ENCODE measurements at regions not wholly inside any gene's neighbourhood (a gene's known extent, or its start where the extent isn't known, plus 50 kb on each side); places are given as distances from the start of the nearest gene placed in this dataset.
A peak's percentile ranks its signal among the peaks of the same experiment; 100 is the strongest.
"Not testable (repeated sequence)": the region's sequence is repeated elsewhere in the genome, so short reads cannot be mapped to it uniquely, and the experiment has no call there.

GRCh38 chr17:77330602-77331081 lies 189.9 kb downstream of the SEC14L1 start:
- Histone ChIP-seq H3K36me3 (ENCODE audit: control insufficient read depth, insufficient read depth, low read length) (no peaks in the 10 kb centered on the region), H3K27me3 (ENCODE audit: control insufficient read depth, insufficient read depth, low read length) (no peaks in the 10 kb centered on the region), H3K9ac (ENCODE audit: low read length) (no peak overlapping the region), H3K4me3 (ENCODE audit: low read length) (no peak overlapping the region), H3K27ac (ENCODE audit: low read depth, low read length) (no peak overlapping the region), H3K4me1 (ENCODE audit: control insufficient read depth, insufficient read depth, low read length) (peaks cover 9% of the 10 kb centered on the region)

GRCh38 chr17:77331301-77331864 lies 190.6 kb downstream of the SEC14L1 start:
- H3K27me3 ChIP-seq (ENCODE audit: control insufficient read depth, insufficient read depth, low read length): no peaks in the 10 kb centered on the region
- no peaks in the 10 kb centered on the region for H3K36me3 ChIP-seq (ENCODE audit: control insufficient read depth, insufficient read depth, low read length)
- peak overlapping the region; percentile 42 for H3K27ac ChIP-seq (ENCODE audit: low read depth, low read length)
- no peak overlapping the region for H3K9ac ChIP-seq (ENCODE audit: low read length)
- H3K4me1 ChIP-seq (ENCODE audit: control insufficient read depth, insufficient read depth, low read length): peaks cover 3% of the 10 kb centered on the region
- peak overlapping the region; percentile 24 for H3K4me3 ChIP-seq (ENCODE audit: low read length)

- H3K4me1 ChIP-seq (ENCODE audit: control insufficient read depth, insufficient read depth, low read length): peaks cover 3% of the 10 kb centered on the region
- H3K36me3 ChIP-seq (ENCODE audit: control insufficient read depth, insufficient read depth, low read length): no peaks in the 10 kb centered on the region
- H3K27ac ChIP-seq (ENCODE audit: low read depth, low read length): no peak overlapping the region
- H3K9ac ChIP-seq (ENCODE audit: low read length): no peak overlapping the region
- H3K27me3 ChIP-seq (ENCODE audit: control insufficient read depth, insufficient read depth, low read length): no peaks in the 10 kb centered on the region
- no peak overlapping the region for H3K4me3 ChIP-seq (ENCODE audit: low read length)
Measured at GRCh38 chr17:77332034-77332971, 191.5 kb downstream of the SEC14L1 start.

GRCh38 chr17:77332981-77333685 lies 192.4 kb downstream of the SEC14L1 start:
- Histone ChIP-seq H3K27ac (ENCODE audit: low read depth, low read length) (no peak overlapping the region), H3K4me1 (ENCODE audit: control insufficient read depth, insufficient read depth, low read length) (peaks cover 3% of the 10 kb centered on the region), H3K27me3 (ENCODE audit: control insufficient read depth, insufficient read depth, low read length) (no peaks in the 10 kb centered on the region), H3K4me3 (ENCODE audit: low read length) (no peak overlapping the region), H3K36me3 (ENCODE audit: control insufficient read depth, insufficient read depth, low read length) (no peaks in the 10 kb centered on the region), H3K9ac (ENCODE audit: low read length) (no peak overlapping the region)

- no peak overlapping the region for H3K9ac ChIP-seq (ENCODE audit: low read length)
- H3K36me3 ChIP-seq (ENCODE audit: control insufficient read depth, insufficient read depth, low read length): no peaks in the 10 kb centered on the region
- H3K4me1 ChIP-seq (ENCODE audit: control insufficient read depth, insufficient read depth, low read length): no peaks in the 10 kb centered on the region
- H3K27ac ChIP-seq (ENCODE audit: low read depth, low read length): no peak overlapping the region
- H3K4me3 ChIP-seq (ENCODE audit: low read length): no peak overlapping the region
- no peaks in the 10 kb centered on the region for H3K27me3 ChIP-seq (ENCODE audit: control insufficient read depth, insufficient read depth, low read length)
Measured at GRCh38 chr17:77337150-77337549, 196.4 kb downstream of the SEC14L1 start.

GRCh38 chr17:77341069-77341541 lies 200.3 kb downstream of the SEC14L1 start:
- Histone ChIP-seq H3K4me1 (ENCODE audit: control insufficient read depth, insufficient read depth, low read length) (no peaks in the 10 kb centered on the region), H3K27ac (ENCODE audit: low read depth, low read length) (no peak overlapping the region), H3K27me3 (ENCODE audit: control insufficient read depth, insufficient read depth, low read length) (no peaks in the 10 kb centered on the region)

GRCh38 chr17:77342656-77342990 lies 201.9 kb downstream of the SEC14L1 start:
- not testable (repeated sequence) for H3K27me3 ChIP-seq (ENCODE audit: control insufficient read depth, insufficient read depth, low read length); H3K27ac ChIP-seq (ENCODE audit: low read depth, low read length); H3K9ac ChIP-seq (ENCODE audit: low read length); H3K4me1 ChIP-seq (ENCODE audit: control insufficient read depth, insufficient read depth, low read length); H3K4me3 ChIP-seq (ENCODE audit: low read length); H3K36me3 ChIP-seq (ENCODE audit: control insufficient read depth, insufficient read depth, low read length)

More at GRCh38 chr17:77341069-77341541, 200.3 kb downstream of the SEC14L1 start:
- H3K4me3 ChIP-seq (ENCODE audit: low read length): no peak overlapping the region
- no peaks in the 10 kb centered on the region for H3K36me3 ChIP-seq (ENCODE audit: control insufficient read depth, insufficient read depth, low read length)
- no peak overlapping the region for H3K9ac ChIP-seq (ENCODE audit: low read length)

- Histone ChIP-seq H3K9ac (ENCODE audit: low read length) (no peak overlapping the region), H3K4me1 (ENCODE audit: control insufficient read depth, insufficient read depth, low read length) (no peaks in the 10 kb centered on the region), H3K36me3 (ENCODE audit: control insufficient read depth, insufficient read depth, low read length) (no peaks in the 10 kb centered on the region), H3K4me3 (ENCODE audit: low read length) (no peak overlapping the region), H3K27ac (ENCODE audit: low read depth, low read length) (no peak overlapping the region), H3K27me3 (ENCODE audit: control insufficient read depth, insufficient read depth, low read length) (no peaks in the 10 kb centered on the region)
Measured at GRCh38 chr17:77343031-77343800, 202.4 kb downstream of the SEC14L1 start.

- no peak overlapping the region for H3K27ac ChIP-seq (ENCODE audit: low read depth, low read length)
- no peak overlapping the region for H3K4me3 ChIP-seq (ENCODE audit: low read length)
- H3K9ac ChIP-seq (ENCODE audit: low read length): no peak overlapping the region
- H3K27me3 ChIP-seq (ENCODE audit: control insufficient read depth, insufficient read depth, low read length): no peaks in the 10 kb centered on the region
- H3K4me1 ChIP-seq (ENCODE audit: control insufficient read depth, insufficient read depth, low read length): no peaks in the 10 kb centered on the region
- no peaks in the 10 kb centered on the region for H3K36me3 ChIP-seq (ENCODE audit: control insufficient read depth, insufficient read depth, low read length)
Measured at GRCh38 chr17:77344038-77344437, 203.3 kb downstream of the SEC14L1 start.

GRCh38 chr17:77345260-77345910 lies 204.6 kb downstream of the SEC14L1 start:
- peaks cover 6% of the 10 kb centered on the region for H3K4me1 ChIP-seq (ENCODE audit: control insufficient read depth, insufficient read depth, low read length)
- no peaks in the 10 kb centered on the region for H3K27me3 ChIP-seq (ENCODE audit: control insufficient read depth, insufficient read depth, low read length)
- no peak overlapping the region for H3K27ac ChIP-seq (ENCODE audit: low read depth, low read length)
- no peak overlapping the region for H3K4me3 ChIP-seq (ENCODE audit: low read length)
- no peak overlapping the region for H3K9ac ChIP-seq (ENCODE audit: low read length)
- no peaks in the 10 kb centered on the region for H3K36me3 ChIP-seq (ENCODE audit: control insufficient read depth, insufficient read depth, low read length)

- H3K27me3 ChIP-seq (ENCODE audit: control insufficient read depth, insufficient read depth, low read length): no peaks in the 10 kb centered on the region
- H3K4me1 ChIP-seq (ENCODE audit: control insufficient read depth, insufficient read depth, low read length): peaks cover 17% of the 10 kb centered on the region
- no peak overlapping the region for H3K27ac ChIP-seq (ENCODE audit: low read depth, low read length)
- H3K36me3 ChIP-seq (ENCODE audit: control insufficient read depth, insufficient read depth, low read length): no peaks in the 10 kb centered on the region
- H3K9ac ChIP-seq (ENCODE audit: low read length): no peak overlapping the region
- no peak overlapping the region for H3K4me3 ChIP-seq (ENCODE audit: low read length)
Measured at GRCh38 chr17:77346765-77347164, 206.0 kb downstream of the SEC14L1 start.
